SK-N-SH (cell line): ENCODE measurements at regions not wholly inside any gene's neighbourhood (a gene's known extent, or its start where the extent isn't known, plus 50 kb on each side); places are given as distances from the start of the nearest gene placed in this dataset.

Experiments
- CTCF ChIA-PET: fragments of 300-600, 350-600 bp; formaldehyde crosslinking; extraction: SDS; loops from one replicate; lab custom pipeline; 2021; lab: Yijun Ruan, JAX
- POLR2A ChIA-PET: fragments of 350-600 bp; sonication (Branson Sonifier 250); formaldehyde crosslinking; extraction: SDS; loops from one replicate; lab custom pipeline; 2020; ENCODE audit warnings: antibody characterized with exemption, inconsistent platforms; lab: Yijun Ruan, JAX
- DNase-seq: peaks from one replicate; pipeline ENCODE4 v3.0.0; 2012
- H2AFZ ChIP-seq: fragments of 200-600 bp; sonication (generic); 2 replicates; pipeline ENCODE4 v1.8.1; 2016; ENCODE audit warnings: antibody characterized with exemption, mild to moderate bottlenecking, low read depth
- H3F3A ChIP-seq: fragments of 200-600 bp; sonication (generic); replicated peaks from 2 replicates; pipeline ENCODE3; 2016; ENCODE audit warnings: antibody characterized with exemption, mild to moderate bottlenecking; ENCODE audit not compliant: insufficient read depth
- H3K27ac ChIP-seq, 2 experiments: fragments of 200-500 bp in 1 of 2; fragments of 200-600 bp in 1 of 2; sonication (Bioruptor generic) in 1 of 2; sonication (generic), shearing (Covaris generic) in 1 of 2; 2 replicates each; pipeline versions ENCODE4 v1.5.1 to v1.6.1; 2014 to 2016; ENCODE audit warnings: low read depth in 2 of 2, inconsistent platforms in 1 of 2, low read length in 1 of 2, mild to moderate bottlenecking in 1 of 2, mixed read lengths in 1 of 2
- H3K27me3 ChIP-seq: fragments of 200-600 bp; sonication (generic), shearing (Covaris generic); 2 replicates; pipeline ENCODE4 v1.6.1; 2016; ENCODE audit warnings: mixed run types; ENCODE audit not compliant: insufficient read depth
- H3K36me3 ChIP-seq, 2 experiments: fragments of 200-500 bp in 1 of 2; fragments of 200-600 bp in 1 of 2; sonication (Bioruptor generic) in 1 of 2; sonication (generic) in 1 of 2; replicated peaks in 1 of 2; 2 replicates each; pipeline versions ENCODE3 to v1.5.1; 2014 to 2016; ENCODE audit warnings: low read length in 1 of 2, mild to moderate bottlenecking in 1 of 2; ENCODE audit not compliant: insufficient read depth in 2 of 2, control insufficient read depth in 1 of 2
- H3K4me1 ChIP-seq, 2 experiments: fragments of 200-500 bp in 1 of 2; fragments of 200-600 bp in 1 of 2; sonication (Bioruptor generic) in 1 of 2; sonication (generic), shearing (Covaris generic) in 1 of 2; 2 replicates each; pipeline versions ENCODE4 v1.5.1 to v1.6.1; 2014 to 2016; ENCODE audit warnings: low read depth in 1 of 2, low read length in 1 of 2, mixed run types in 1 of 2; ENCODE audit not compliant: insufficient read depth in 2 of 2, control insufficient read depth in 1 of 2
- H3K4me2 ChIP-seq: fragments of 200-600 bp; sonication (generic), shearing (Covaris generic); 2 replicates; pipeline ENCODE4 v1.6.1; 2017; ENCODE audit warnings: mixed run types
- H3K4me3 ChIP-seq, 2 experiments: fragments of 200-500 bp in 1 of 2; fragments of 200-600 bp in 1 of 2; sonication (Bioruptor generic) in 1 of 2; sonication (generic), shearing (Covaris generic) in 1 of 2; 2 replicates each; pipeline versions ENCODE4 v1.5.1 to v1.8.1; 2014 to 2016; ENCODE audit warnings: low read depth in 2 of 2, inconsistent platforms in 1 of 2, low read length in 1 of 2, mild to moderate bottlenecking in 1 of 2, mixed read lengths in 1 of 2, moderate library complexity in 1 of 2
- H3K79me2 ChIP-seq: fragments of 200-600 bp; sonication (generic); 2 replicates; pipeline ENCODE4 v1.8.1; 2017; ENCODE audit warnings: mild to moderate bottlenecking; ENCODE audit not compliant: insufficient read depth
- H3K9ac ChIP-seq: fragments of 200-600 bp; sonication (generic); 2 replicates; pipeline ENCODE4 v1.6.1; 2017; ENCODE audit warnings: mixed run types
- H3K9me2 ChIP-seq: fragments of 200-600 bp; sonication (generic); 2 replicates; pipeline ENCODE4 v1.6.1; 2017; ENCODE audit warnings: mixed run types
- H3K9me3 ChIP-seq: fragments of 200-600 bp; sonication (generic); 2 replicates; pipeline ENCODE4 v1.6.1; 2017; ENCODE audit warnings: mixed run types, mild to moderate bottlenecking, moderate library complexity
- H4K20me1 ChIP-seq: fragments of 200-600 bp; sonication (generic); 2 replicates; pipeline ENCODE4 v1.6.1; 2017; ENCODE audit warnings: mild to moderate bottlenecking, mixed run types; ENCODE audit not compliant: insufficient read depth
- CHD2 ChIP-seq: fragments of 150-350 bp; IDR thresholded peaks from 2 replicates; pipeline ENCODE4 v1.6.1; 2018; ENCODE audit warnings: low read length; ENCODE audit not compliant: partially characterized antibody
- ELF1 ChIP-seq: IDR thresholded peaks from 2 replicates; pipeline ENCODE4 v1.4.0; 2012
- EZH2phosphoT487 ChIP-seq: fragments of 200-600 bp; sonication (generic); IDR thresholded peaks from 2 replicates; pipeline ENCODE4 v1.6.1; 2017; ENCODE audit warnings: low read depth, mixed run types, mild to moderate bottlenecking, antibody characterized with exemption, moderate library complexity, borderline replicate concordance
- FOXJ3 ChIP-seq: sonication (generic); formaldehyde crosslinking; IDR thresholded peaks from 2 replicates; pipeline ENCODE4 v1.5.1; 2020; ENCODE audit warnings: mild to moderate bottlenecking, missing genetic modification reagents
- GABPA ChIP-seq: IDR thresholded peaks from 2 replicates; pipeline ENCODE4 v1.4.0; 2012; ENCODE audit warnings: low read depth, mild to moderate bottlenecking
- GATA2 ChIP-seq: sonication (generic); formaldehyde crosslinking; IDR thresholded peaks from 2 replicates; pipeline ENCODE4 v1.5.0; 2020; ENCODE audit warnings: mild to moderate bottlenecking, missing genetic modification reagents
- MXI1 ChIP-seq: IDR thresholded peaks from 2 replicates; pipeline ENCODE4 v1.6.1; 2012; ENCODE audit warnings: mild to moderate bottlenecking, low read depth, low read length, improper control_type of control experiment
- NFIC ChIP-seq: IDR thresholded peaks from 2 replicates; pipeline ENCODE4 v1.4.0; 2012; ENCODE audit warnings: borderline replicate concordance
- PBX3 ChIP-seq: IDR thresholded peaks from 2 replicates; pipeline ENCODE4; 2012
- RAD21 ChIP-seq: IDR thresholded peaks from 2 replicates; pipeline ENCODE4 v1.6.1; 2012; ENCODE audit warnings: mild to moderate bottlenecking, low read length
- REST ChIP-seq: IDR thresholded peaks from 2 replicates; pipeline ENCODE4 v1.6.1; 2012; ENCODE audit warnings: mild to moderate bottlenecking, low read depth, low read length, moderate library complexity
- RXRA ChIP-seq: IDR thresholded peaks from 2 replicates; pipeline ENCODE4 v1.4.0; 2012; ENCODE audit warnings: low read depth, mild to moderate bottlenecking, borderline replicate concordance
- SIN3A ChIP-seq: IDR thresholded peaks from 2 replicates; pipeline ENCODE4 v1.6.1; 2012; ENCODE audit warnings: low read depth, mild to moderate bottlenecking, low read length, moderate library complexity, borderline replicate concordance
- SMC3 ChIP-seq: IDR thresholded peaks from 2 replicates; pipeline ENCODE4 v1.6.1; 2012; ENCODE audit warnings: low read depth, low read length, improper control_type of control experiment
- TAF1 ChIP-seq: IDR thresholded peaks from 2 replicates; pipeline ENCODE4 v1.6.1; 2012; ENCODE audit warnings: low read depth, mild to moderate bottlenecking, low read length, moderate library complexity, borderline replicate concordance
- TCF12 ChIP-seq: IDR thresholded peaks from 2 replicates; pipeline ENCODE4 v1.4.0; 2012
- TEAD4 ChIP-seq: IDR thresholded peaks from 2 replicates; pipeline ENCODE4 v1.4.0; 2012; ENCODE audit warnings: mild to moderate bottlenecking, borderline replicate concordance; ENCODE audit not compliant: insufficient read depth
- YY1 ChIP-seq: IDR thresholded peaks from 2 replicates; pipeline ENCODE4 v1.4.0; 2012; ENCODE audit warnings: low read depth, mild to moderate bottlenecking
- WGBS: methylation state at CpG from one replicate; pipeline ENCODE4 v1.1.6; 2017; ENCODE audit warnings: low lambda C conversion rate; 5-methylcytosine and 5-hydroxymethylcytosine counted together
- TF ChIP-seq, protein P1 (sequence below): IDR thresholded peaks from 2 replicates; pipeline ENCODE4 v1.4.0; 2012; ENCODE audit warnings: low read depth
- TF ChIP-seq, protein P2 (sequence below): fragments of 150-350 bp; IDR thresholded peaks from 2 replicates; pipeline ENCODE4 v1.6.1; 2016; ENCODE audit warnings: mild to moderate bottlenecking, low read depth, low read length

DNA sequence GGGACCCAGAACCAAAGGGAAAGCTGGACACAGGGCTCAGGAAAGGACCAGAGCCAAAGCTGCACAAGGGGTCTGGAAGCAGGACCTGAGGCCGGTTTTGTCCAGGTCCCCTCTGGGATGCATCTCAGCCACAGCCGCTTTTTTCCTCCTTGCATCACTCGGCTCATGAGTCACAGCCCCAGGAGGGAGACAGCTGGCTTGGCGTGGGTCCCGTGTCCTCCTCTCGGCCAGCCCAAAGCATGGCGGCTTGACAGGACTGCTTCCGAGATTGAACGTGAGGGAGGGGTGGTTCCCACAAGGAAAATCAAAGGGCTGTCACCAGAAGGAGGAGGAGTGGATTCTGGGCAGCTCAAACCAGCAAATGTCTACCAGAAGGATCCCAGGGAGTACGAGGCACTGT is 56.7 kb upstream of the CPLX2 start (continued):
- TF ChIP-seq RAD21 (no peak), SIN3A (no peak), TAF1 (no peak), MXI1 (no peak), TCF12 (peak; percentile 81), PBX3 (peak; percentile 72)
- TF ChIP-seq, protein P1, sequence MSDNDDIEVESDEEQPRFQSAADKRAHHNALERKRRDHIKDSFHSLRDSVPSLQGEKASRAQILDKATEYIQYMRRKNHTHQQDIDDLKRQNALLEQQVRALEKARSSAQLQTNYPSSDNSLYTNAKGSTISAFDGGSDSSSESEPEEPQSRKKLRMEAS: no peak
- TF ChIP-seq, protein P2, sequence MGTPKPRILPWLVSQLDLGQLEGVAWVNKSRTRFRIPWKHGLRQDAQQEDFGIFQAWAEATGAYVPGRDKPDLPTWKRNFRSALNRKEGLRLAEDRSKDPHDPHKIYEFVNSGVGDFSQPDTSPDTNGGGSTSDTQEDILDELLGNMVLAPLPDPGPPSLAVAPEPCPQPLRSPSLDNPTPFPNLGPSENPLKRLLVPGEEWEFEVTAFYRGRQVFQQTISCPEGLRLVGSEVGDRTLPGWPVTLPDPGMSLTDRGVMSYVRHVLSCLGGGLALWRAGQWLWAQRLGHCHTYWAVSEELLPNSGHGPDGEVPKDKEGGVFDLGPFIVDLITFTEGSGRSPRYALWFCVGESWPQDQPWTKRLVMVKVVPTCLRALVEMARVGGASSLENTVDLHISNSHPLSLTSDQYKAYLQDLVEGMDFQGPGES: no peak

GRCh38 chr5:175815126-175815913 is 56.1 kb upstream of the CPLX2 start:
- Histone ChIP-seq H3K36me3 (no peaks in the 10 kb centered on the region), H3K9ac (no peak overlapping the region), H3K4me2 (peak overlapping the region; percentile 52), H3K9me2 (no peaks in the 10 kb centered on the region), H3K27ac (peak overlapping the region in 1 of 2 experiments; percentile 62; a peak in 2 of 4 replicates), H3K79me2 (no peaks in the 10 kb centered on the region), H2AFZ (no peak overlapping the region), H3K9me3 (no peaks in the 10 kb centered on the region), H3K27me3 (no peaks in the 10 kb centered on the region), H4K20me1 (no peaks in the 10 kb centered on the region), H3K4me1 (peaks cover 4 to 15% of the 10 kb centered on the region in 2 experiments; a peak in 2 of 4 replicates), H3F3A (no peaks in the 10 kb centered on the region), H3K4me3 (no peak overlapping the region)
- ChIA-PET CTCF (interaction anchor here (1.0 to 1.6 kb wide), 4 partner anchors 17 to 85 kb away, joined by 4 to 8 read pairs (median 4); no protein-coding TSS in a partner anchor), POLR2A (interaction anchor here (0.9 to 2.3 kb wide), 2 partner anchors 10 to 18 kb away, joined by 3 to 16 read pairs; no protein-coding TSS in a partner anchor)
- 84% methylated on average over 8 of the region's 9 CpGs for WGBS
- DNase-seq: no peak
- TF ChIP-seq EZH2phosphoT487 (no peak), RXRA (no peak), NFIC (no peak), CHD2 (no peak), GATA2 (CRISPR knock-in tag) (no peak), FOXJ3 (no peak), MXI1 (no peak), REST (no peak), SMC3 (no peak), TEAD4 (no peak), PBX3 (no peak), TCF12 (no peak), ELF1 (no peak), YY1 (no peak), GABPA (no peak)
- TF ChIP-seq, protein P2: no peak
